OCI-LY3 (cell line): ENCODE measurements at regions not wholly inside any gene's neighbourhood (a gene's known extent, or its start where the extent isn't known, plus 50 kb on each side); places are given as distances from the start of the nearest gene placed in this dataset.

Experiments used
- H2AFZ ChIP-seq: fragments of 200-600, 300-600 bp; shearing (Covaris generic); 2 replicates; pipeline ENCODE4 v1.6.0; 2014; ENCODE audit warnings: antibody characterized with exemption, low read depth, low read length
- H3K27ac ChIP-seq: fragments of 200-600, 300-600 bp; sonication (generic); 2 replicates; pipeline ENCODE4 v1.5.1; 2014; ENCODE audit warnings: mild to moderate bottlenecking, low read length, moderate library complexity, mixed read lengths
- H3K27me3 ChIP-seq: fragments of 200-600, 300-600 bp; sonication (generic); 2 replicates; pipeline ENCODE4 v1.6.1; 2014; ENCODE audit warnings: low read depth, low read length, mixed read lengths
- H3K36me3 ChIP-seq: fragments of 200-600, 300-600 bp; sonication (generic); replicated peaks from 2 replicates; pipeline ENCODE3; 2014; ENCODE audit warnings: low read depth, low read length, mixed read lengths
- H3K4me1 ChIP-seq: fragments of 300-600, 200-600 bp; sonication (generic); 2 replicates; pipeline ENCODE4 v1.6.1; 2014; ENCODE audit warnings: low read length, mixed read lengths
- H3K4me2 ChIP-seq: fragments of 200-600, 300-600 bp; sonication (generic); 2 replicates; pipeline ENCODE4 v1.6.1; 2014; ENCODE audit warnings: low read length, mixed read lengths
- H3K4me3 ChIP-seq: fragments of 300-600, 200-600 bp; sonication (generic); 2 replicates; pipeline ENCODE4 v1.5.1; 2014; ENCODE audit warnings: antibody characterized with exemption, mild to moderate bottlenecking, low read length, moderate library complexity
- H3K79me2 ChIP-seq: fragments of 300-600, 200-600 bp; shearing (Covaris generic); 2 replicates; pipeline ENCODE4 v1.6.1; 2014; ENCODE audit warnings: mild to moderate bottlenecking, low read length, mixed read lengths
- H3K9ac ChIP-seq: fragments of 300-600, 200-600 bp; shearing (Covaris generic); 2 replicates; pipeline ENCODE4 v1.6.0; 2014; ENCODE audit warnings: mild to moderate bottlenecking, low read length, moderate library complexity
- H3K9me3 ChIP-seq: fragments of 200-600, 300-600 bp; shearing (Covaris generic); 2 replicates; pipeline ENCODE4 v1.6.1; 2014; ENCODE audit warnings: low read length, mixed read lengths; ENCODE audit not compliant: insufficient read depth
- H4K20me1 ChIP-seq: fragments of 200-600, 300-600 bp; sonication (generic); 2 replicates; pipeline ENCODE4 v1.6.1; 2016; ENCODE audit warnings: low read length, mixed read lengths; ENCODE audit not compliant: insufficient read depth
- EZH2phosphoT487 ChIP-seq: fragments of 200-600 bp; shearing (Covaris generic); IDR thresholded peaks from 2 replicates; pipeline ENCODE4 v1.6.1; 2018; ENCODE audit warnings: antibody characterized with exemption, mixed run types, low read depth
- TF ChIP-seq, protein P1 (sequence below): fragments of 200-600, 300-600 bp; sonication (generic); IDR thresholded peaks from 2 replicates; pipeline ENCODE4 v1.5.1; 2014; ENCODE audit warnings: antibody characterized with exemption, low read length, low read depth

DNA sequence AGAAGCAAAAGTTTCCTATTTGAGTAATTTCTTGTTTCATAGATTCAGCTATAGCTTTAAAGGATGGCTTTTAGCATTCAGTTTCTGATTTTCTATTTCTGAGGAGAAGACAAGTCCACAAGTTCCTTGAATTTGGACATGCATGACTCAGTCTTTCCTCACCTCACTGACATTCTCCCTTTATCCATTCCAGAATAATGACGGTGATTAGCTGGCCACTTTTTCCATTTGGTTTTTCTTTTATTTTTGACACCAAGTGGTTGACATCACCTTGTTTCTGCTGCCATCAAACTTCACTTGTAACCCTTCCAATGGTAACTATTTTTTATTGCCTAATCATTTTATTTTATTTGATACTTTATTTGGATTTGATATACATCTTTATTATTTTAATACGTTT lies 404.4 kb upstream of the KCNMB2 start:
- H3K4me3 ChIP-seq: no peak overlapping the region
- no peak overlapping the region for H3K9ac ChIP-seq
- H3K4me1 ChIP-seq: no peaks in the 10 kb centered on the region
- no peak overlapping the region for H3K4me2 ChIP-seq
- H2AFZ ChIP-seq: no peak overlapping the region
- no peaks in the 10 kb centered on the region for H4K20me1 ChIP-seq
- H3K27ac ChIP-seq: no peak overlapping the region
- H3K79me2 ChIP-seq: no peaks in the 10 kb centered on the region
- no peaks in the 10 kb centered on the region for H3K36me3 ChIP-seq
- no peaks in the 10 kb centered on the region for H3K9me3 ChIP-seq
- no peaks in the 10 kb centered on the region for H3K27me3 ChIP-seq
- TF ChIP-seq, protein P1, sequence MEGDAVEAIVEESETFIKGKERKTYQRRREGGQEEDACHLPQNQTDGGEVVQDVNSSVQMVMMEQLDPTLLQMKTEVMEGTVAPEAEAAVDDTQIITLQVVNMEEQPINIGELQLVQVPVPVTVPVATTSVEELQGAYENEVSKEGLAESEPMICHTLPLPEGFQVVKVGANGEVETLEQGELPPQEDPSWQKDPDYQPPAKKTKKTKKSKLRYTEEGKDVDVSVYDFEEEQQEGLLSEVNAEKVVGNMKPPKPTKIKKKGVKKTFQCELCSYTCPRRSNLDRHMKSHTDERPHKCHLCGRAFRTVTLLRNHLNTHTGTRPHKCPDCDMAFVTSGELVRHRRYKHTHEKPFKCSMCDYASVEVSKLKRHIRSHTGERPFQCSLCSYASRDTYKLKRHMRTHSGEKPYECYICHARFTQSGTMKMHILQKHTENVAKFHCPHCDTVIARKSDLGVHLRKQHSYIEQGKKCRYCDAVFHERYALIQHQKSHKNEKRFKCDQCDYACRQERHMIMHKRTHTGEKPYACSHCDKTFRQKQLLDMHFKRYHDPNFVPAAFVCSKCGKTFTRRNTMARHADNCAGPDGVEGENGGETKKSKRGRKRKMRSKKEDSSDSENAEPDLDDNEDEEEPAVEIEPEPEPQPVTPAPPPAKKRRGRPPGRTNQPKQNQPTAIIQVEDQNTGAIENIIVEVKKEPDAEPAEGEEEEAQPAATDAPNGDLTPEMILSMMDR: no peak
- no peak for TF ChIP-seq EZH2phosphoT487

DNA sequence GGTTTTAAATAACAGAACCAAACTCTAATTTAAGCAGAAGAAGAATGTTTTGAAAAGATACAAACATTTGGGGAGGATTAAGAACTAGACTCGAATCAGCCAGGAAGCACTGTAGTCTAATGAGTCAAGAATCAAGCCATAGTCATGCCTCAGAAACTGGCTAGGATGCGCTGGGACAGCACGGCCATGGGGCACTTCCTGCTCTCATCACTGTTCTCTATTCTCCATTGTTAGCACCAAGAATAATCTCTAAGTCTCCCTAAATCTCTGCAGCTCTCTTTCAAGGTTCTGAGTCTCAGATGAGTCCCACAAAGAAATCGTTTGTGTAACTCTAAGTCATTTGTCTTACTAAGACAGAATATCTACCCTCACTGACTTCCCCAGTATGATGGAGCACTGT lies 399.0 kb upstream of the KCNMB2 start:
- Histone ChIP-seq H3K9me3 (no peaks in the 10 kb centered on the region), H3K9ac (no peak overlapping the region), H3K27ac (no peak overlapping the region), H2AFZ (no peak overlapping the region), H3K36me3 (no peaks in the 10 kb centered on the region), H3K4me1 (no peaks in the 10 kb centered on the region), H3K27me3 (no peaks in the 10 kb centered on the region), H3K79me2 (no peaks in the 10 kb centered on the region), H3K4me2 (no peak overlapping the region), H3K4me3 (no peak overlapping the region), H4K20me1 (no peaks in the 10 kb centered on the region)
- TF ChIP-seq, protein P1: no peak
- no peak for TF ChIP-seq EZH2phosphoT487

DNA sequence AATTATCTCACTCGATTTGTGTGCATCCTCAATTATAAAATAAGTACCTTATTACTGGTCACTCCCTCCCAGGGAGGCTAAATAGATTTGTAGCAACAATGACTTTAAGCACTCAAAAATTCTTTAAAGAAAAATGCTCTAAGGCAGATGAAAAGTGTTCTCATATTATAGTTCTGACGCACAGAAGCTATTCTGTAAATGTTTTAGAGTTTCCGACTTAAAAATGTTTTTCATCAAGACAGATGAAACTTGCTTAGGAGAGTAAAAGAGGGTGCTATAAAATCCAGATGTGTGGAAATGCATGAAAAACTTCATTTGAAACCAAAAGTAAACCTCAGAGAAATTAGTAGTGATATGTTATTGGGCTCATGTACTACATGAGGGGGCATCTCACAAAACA lies 398.4 kb upstream of the KCNMB2 start:
- Histone ChIP-seq H3K36me3 (no peaks in the 10 kb centered on the region), H3K27ac (no peak overlapping the region), H3K79me2 (no peaks in the 10 kb centered on the region), H3K9me3 (no peaks in the 10 kb centered on the region), H3K4me3 (no peak overlapping the region), H3K27me3 (no peaks in the 10 kb centered on the region), H2AFZ (no peak overlapping the region), H3K4me1 (no peaks in the 10 kb centered on the region), H3K4me2 (no peak overlapping the region), H3K9ac (no peak overlapping the region), H4K20me1 (no peaks in the 10 kb centered on the region)
- no peak for TF ChIP-seq EZH2phosphoT487
- TF ChIP-seq, protein P1: no peak

DNA sequence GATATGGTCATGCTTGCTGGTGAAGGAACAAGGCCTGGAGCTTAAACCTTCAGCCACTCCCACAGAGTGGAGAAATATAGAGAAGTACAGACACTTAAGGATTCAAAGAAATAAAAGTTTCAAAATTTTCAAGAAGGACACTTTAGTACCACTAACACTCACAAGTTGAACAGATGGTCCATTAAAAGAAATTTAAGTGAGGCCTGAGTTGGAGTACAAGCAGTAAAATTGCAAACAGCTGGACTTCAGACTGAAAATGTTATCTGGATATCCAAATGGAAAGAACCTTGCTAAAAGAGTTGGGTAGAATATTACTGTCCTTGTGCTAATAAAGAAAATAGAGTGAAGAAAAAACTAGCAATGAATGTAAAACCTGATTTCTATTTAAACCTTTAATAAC lies 397.1 kb upstream of the KCNMB2 start:
- Histone ChIP-seq H3K4me3 (no peak overlapping the region), H3K27ac (no peak overlapping the region), H3K4me2 (no peak overlapping the region), H3K9ac (no peak overlapping the region), H3K79me2 (no peaks in the 10 kb centered on the region), H2AFZ (no peak overlapping the region), H3K27me3 (no peaks in the 10 kb centered on the region), H4K20me1 (no peaks in the 10 kb centered on the region), H3K9me3 (no peaks in the 10 kb centered on the region), H3K4me1 (no peaks in the 10 kb centered on the region), H3K36me3 (no peaks in the 10 kb centered on the region)
- TF ChIP-seq, protein P1: no peak
- no peak for TF ChIP-seq EZH2phosphoT487
